ENCODE measurements at regions not wholly inside any gene's neighbourhood (a gene's known extent, or its start where the extent isn't known, plus 50 kb on each side); places are given as distances from the start of the nearest gene placed in this dataset.

DNA sequence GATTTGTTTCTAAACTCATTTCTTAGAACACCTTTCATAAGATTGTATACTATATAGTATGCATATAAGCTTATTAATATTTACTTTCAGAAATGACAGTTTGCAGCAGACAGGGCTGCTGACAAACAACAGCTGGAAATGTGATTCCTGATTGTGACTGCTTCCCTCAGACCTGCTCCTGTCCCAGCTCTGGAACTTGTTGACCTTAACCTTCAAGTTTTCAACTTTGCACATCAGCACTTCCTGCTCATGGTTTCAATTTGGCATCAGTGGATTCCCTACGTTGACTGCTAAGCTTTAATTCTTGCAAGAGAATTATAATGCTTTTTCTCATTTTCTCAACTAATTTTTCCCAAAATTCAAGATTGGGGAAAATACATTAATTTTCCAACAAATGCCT is 459.2 kb upstream of the ACVR2A start:
- TF ChIP-seq, protein P1, sequence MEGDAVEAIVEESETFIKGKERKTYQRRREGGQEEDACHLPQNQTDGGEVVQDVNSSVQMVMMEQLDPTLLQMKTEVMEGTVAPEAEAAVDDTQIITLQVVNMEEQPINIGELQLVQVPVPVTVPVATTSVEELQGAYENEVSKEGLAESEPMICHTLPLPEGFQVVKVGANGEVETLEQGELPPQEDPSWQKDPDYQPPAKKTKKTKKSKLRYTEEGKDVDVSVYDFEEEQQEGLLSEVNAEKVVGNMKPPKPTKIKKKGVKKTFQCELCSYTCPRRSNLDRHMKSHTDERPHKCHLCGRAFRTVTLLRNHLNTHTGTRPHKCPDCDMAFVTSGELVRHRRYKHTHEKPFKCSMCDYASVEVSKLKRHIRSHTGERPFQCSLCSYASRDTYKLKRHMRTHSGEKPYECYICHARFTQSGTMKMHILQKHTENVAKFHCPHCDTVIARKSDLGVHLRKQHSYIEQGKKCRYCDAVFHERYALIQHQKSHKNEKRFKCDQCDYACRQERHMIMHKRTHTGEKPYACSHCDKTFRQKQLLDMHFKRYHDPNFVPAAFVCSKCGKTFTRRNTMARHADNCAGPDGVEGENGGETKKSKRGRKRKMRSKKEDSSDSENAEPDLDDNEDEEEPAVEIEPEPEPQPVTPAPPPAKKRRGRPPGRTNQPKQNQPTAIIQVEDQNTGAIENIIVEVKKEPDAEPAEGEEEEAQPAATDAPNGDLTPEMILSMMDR (conservative IDR thresholded peaks at IDR 0.05 in 1 of 2, IDR thresholded peaks at IDR 0.05 in 1 of 2; ENCODE audit: low read depth in 1 of 2, low read length in 2 of 2): no peak
- TF ChIP-seq EZH2 (IDR thresholded peaks at IDR 0.05; ENCODE audit: low read length, missing control alignments): no peak

Data from fibroblast of lung (primary cell).